ENCODE measurements at regions not wholly inside any gene's neighbourhood (a gene's known extent, or its start where the extent isn't known, plus 50 kb on each side); places are given as distances from the start of the nearest gene placed in this dataset.
"Not testable (repeated sequence)": the region's sequence is repeated elsewhere in the genome, so short reads cannot be mapped to it uniquely, and the experiment has no call there.

GRCh38 chr4:134754301-134755019 is 552.9 kb upstream of the PABPC4L start:
- intact Hi-C loops (cut with DNase I): no loop called here
- no peak for DNase-seq

GRCh38 chr4:134753390-134753789 is 551.8 kb upstream of the PABPC4L start:
- intact Hi-C loops (cut with DNase I): no loop called here
- no peak for DNase-seq

DNA sequence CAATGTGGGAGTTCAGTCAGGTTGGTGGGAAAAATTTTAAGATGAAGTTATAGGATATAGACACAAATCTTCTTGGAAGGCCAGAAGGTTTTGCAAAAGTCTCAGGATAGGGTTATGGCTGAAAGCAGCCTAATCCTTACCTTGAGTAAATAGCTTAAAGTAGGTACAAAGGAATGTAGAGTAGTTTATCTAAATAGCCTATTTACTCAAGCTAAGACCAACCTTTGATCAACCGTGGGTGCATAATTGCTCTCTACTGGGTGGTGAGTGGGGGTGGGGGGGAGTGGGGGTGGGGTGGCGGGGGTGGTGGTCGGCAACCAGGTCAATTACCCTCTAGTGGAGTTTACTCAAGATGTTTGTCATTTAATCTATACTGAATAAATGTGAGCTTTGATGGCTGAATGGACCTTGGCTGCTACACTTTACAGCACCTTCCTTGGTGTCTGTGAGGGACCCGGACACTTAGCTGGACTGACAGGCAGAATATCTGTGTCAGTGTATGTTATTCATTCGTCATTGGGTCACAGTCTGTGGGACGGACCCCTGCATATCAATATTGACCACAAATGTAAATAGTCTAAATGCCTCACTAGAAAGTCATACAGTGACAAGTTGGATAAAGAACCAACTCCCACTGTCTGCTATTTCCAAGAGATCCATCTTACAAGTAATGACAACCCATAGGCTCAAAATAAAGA is 545.7 kb upstream of the PABPC4L start:
- intact Hi-C loops (cut with DNase I): no loop called here
- no peak for DNase-seq

GRCh38 chr4:134740290-134740689 is 538.7 kb upstream of the PABPC4L start:
- intact Hi-C loops (cut with DNase I): no loop called here
- DNase-seq: no peak

DNA sequence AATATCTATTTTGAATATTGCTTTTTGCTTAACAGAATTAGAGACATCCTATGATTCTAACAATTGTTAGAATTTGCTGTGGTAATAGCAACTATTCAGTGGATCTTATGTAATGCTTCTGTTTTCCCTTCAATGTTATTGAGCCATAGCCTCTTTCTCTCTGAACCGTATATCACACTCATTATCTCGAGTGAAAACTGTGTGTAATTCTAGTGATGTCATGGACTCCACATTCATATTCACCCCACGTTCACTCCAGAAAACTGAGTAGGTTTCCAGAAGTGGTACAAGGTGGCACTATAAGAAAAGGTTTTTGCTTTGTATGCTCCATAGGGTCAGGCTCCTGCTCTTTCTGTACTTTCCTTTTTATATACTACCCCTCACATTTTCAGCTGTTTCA is 534.3 kb upstream of the PABPC4L start:
- DNase-seq: no peak
- intact Hi-C loops (cut with DNase I): no loop called here

GRCh38 chr4:134727696-134728095 is 526.1 kb upstream of the PABPC4L start:
- DNase-seq: no peak
- intact Hi-C loops (cut with DNase I): no loop called here

GRCh38 chr4:134722306-134722705 is 520.7 kb upstream of the PABPC4L start:
- DNase-seq: no peak
- intact Hi-C loops (cut with DNase I): no loop called here

GRCh38 chr4:134720030-134720429 is 518.4 kb upstream of the PABPC4L start:
- DNase-seq: no peak
- intact Hi-C loops (cut with DNase I): no loop called here

DNA sequence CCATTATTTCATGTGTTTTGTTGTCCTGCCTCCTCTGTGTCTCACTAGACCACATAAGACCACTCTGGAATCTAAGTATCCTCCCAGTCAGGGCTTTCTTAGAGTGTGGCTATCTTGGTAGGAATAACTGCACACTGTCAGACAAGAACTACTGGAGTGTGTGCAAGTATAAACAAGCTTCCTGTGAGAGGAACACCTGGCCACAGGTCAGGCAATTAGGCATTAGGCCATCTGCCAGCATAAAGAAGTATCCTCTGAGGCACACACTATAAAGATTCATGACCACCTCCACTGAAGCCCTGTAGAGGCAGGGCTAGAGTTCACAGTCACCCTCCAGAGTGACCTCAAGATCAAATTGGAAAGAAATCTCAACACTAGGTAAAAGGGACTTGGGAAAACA is 507.0 kb upstream of the PABPC4L start:
- intact Hi-C loops (cut with DNase I): no loop called here

GRCh38 chr4:134708026-134708425 is 506.4 kb upstream of the PABPC4L start:
- DNase-seq: peak in 1 of 10 donors; percentile 43
- intact Hi-C loops (cut with DNase I): no loop called here

More for the DNA sequence above, 507.0 kb upstream of the PABPC4L start:
- DNase-seq: no peak

DNA sequence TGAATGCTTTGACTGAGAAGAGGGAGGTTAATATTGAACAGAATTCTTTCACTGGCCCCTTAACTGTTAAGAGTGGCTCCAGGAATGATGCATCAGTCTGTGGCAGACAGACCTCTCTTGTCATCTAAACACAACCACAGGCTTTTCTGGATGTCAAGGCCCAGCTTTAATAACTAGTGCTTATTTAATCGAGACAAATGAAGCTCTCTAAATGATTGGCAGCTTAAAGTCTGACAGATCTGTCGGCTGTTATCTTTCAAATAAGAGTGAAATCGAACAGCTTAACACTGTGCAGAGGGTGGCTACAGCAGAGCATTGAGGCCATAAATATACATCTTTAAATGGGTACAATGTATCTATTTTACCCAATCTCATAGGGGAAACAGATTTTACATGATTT is 500.8 kb upstream of the PABPC4L start:
- intact Hi-C loops (cut with DNase I): no loop called here
- no peak for DNase-seq

DNA sequence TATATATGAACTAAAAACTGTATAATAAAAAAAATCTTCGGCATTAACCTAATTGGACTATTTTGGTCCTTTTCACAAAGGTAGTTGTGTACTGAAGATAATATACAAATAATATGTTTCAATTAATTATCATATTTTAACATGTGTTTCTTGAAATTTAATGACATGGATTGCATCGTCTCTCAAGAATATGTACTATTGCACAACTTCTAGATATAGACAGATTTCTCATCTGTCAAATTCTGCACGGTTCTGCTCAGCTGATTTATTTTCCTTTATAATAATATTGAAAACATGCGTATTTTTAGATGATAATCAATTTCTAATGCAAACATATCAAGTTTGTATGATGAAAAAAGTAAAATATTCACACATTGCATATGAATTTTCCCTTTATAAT is 498.7 kb upstream of the PABPC4L start:
- intact Hi-C loops (cut with DNase I): no loop called here
- no peak for DNase-seq

- DNase-seq; intact Hi-C loops (cut with DNase I): not testable (repeated sequence)
Observed at GRCh38 chr4:134698831-134699230, 497.2 kb upstream of the PABPC4L start.

DNA sequence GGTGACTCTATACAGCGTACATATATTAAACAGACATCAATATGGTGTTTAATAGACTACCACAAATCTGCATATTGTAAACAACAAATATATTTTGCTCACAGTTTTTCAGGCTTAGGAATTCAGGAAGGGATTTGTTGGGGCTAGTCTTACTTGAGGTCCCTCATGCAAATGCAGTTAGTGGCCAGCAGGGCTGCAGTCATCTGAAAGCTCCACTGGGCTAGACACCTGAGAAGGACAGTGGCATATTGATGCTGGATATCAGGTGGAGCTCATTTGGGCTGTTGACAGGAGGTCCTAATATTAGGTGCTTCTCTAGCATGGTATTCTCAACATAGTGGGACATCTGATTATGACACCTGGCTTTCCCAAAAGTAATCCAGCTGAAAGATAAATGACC is 493.8 kb upstream of the PABPC4L start:
- intact Hi-C loops (cut with DNase I): no loop called here
- DNase-seq: no peak

DNA sequence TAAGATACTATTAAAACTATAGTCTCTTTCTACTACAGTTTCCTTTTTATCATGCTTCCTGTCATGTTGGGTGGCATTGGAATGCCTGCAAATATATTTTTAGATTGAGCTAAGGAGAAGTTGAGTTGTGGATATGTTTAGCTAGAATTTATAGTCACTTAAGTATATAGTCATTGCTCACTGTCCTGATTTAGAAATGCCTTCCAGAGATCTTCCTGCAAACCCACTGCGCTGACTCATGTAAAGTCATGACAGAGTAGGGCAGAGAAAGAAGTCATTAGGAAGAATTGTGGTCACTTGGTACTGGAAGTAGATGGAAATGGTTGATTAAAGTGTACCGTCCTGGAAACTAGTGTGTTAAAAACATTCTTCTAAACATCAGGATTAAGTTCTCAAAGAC is 490.3 kb upstream of the PABPC4L start:
- no peak for DNase-seq
- intact Hi-C loops (cut with DNase I): no loop called here

GRCh38 chr4:134687646-134688628 is 486.3 kb upstream of the PABPC4L start:
- intact Hi-C loops (cut with DNase I): no loop called here

GRCh38 chr4:134677209-134677814 is 475.7 kb upstream of the PABPC4L start:
- DNase-seq: no peak
- intact Hi-C loops (cut with DNase I): no loop called here

More at GRCh38 chr4:134687646-134688628, 486.3 kb upstream of the PABPC4L start:
- DNase-seq: peak in 1 of 10 donors; percentile 65

- DNase-seq: no peak
- intact Hi-C loops (cut with DNase I): no loop called here
Observed at GRCh38 chr4:134668237-134668636, 466.6 kb upstream of the PABPC4L start.

GRCh38 chr4:134666640-134667039 is 465.1 kb upstream of the PABPC4L start:
- intact Hi-C loops (cut with DNase I): no loop called here
- peak in 2 of 10 donors; percentile 40 to 56 for DNase-seq

DNA sequence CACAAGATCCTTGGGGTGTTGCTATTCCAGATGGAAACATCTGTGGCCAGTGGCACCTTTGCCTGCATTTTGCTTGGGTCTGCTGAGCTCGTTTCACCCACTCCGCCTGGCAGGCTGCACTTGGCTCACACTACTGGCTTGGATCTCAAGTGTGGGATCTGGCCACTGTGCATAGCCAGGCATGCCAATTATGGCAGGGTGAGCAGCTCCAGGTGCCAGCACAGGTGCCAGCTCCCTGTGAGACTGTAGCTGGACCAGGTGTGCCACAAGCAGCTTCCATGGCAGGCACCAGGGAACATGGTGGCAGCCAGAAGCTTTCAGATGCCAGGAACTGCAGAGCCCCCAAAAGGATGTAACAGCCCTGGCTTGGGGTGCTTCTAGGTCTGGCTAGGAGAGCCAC is 463.8 kb upstream of the PABPC4L start:
- intact Hi-C loops (cut with DNase I): no loop called here
- DNase-seq: peak in 2 of 10 donors; percentile 58 to 70

DNA sequence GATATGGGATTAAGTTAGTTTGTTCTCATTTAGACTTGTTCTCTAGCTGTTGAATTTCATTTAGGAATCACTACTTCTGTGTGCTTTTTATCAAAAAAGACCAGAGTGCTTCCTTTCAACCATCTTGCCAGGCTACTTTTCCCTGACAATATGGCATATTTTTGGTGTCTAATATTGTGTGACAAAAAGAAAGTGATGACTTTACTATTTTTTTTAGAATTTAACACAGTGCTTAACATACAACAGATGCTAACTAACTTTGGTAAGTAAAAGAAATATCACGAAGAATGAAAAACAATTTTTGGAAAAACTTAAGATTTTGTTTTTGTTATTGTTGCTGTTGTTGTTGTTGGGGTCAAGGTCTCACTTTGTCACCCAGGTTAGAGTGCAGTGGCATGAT is 462.2 kb upstream of the PABPC4L start:
- intact Hi-C loops (cut with DNase I): no loop called here
- no peak for DNase-seq
